ENCODE measurements at regions not wholly inside any gene's neighbourhood (a gene's known extent, or its start where the extent isn't known, plus 50 kb on each side); places are given as distances from the start of the nearest gene placed in this dataset.

DNA sequence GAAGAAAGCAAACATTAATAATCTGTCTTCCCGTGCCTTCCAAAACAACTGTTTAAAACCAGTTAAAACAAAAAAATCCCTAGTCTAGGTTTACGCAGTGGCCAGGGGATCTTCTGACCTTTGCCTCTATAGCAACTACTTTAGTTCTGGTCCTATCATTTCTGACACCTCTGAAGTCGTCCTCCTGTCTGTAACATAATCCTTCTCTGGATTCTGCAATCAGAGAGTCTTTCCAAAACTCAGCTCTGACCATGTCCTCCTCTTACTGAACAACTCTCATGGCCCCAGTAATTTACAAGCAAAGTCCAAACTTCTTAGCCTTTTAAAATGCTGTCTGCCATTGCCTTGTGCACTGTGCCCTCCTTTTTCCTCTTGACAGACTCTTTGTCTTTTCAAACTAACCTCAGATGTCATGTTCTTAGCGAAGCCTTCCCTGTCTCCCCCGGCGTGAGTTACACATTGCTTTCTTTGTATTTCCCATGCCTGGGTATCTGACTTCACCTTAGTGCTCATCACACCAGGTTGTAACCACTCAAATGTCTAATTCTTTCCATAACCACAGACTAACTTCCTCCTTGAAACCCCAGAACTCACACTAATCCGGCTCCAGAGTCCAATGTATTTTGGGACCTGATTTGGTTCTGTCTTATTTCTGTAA, 105.2 kb upstream of the BNIP2 start:
- H2AFZ ChIP-seq (ENCODE audit: low read depth, low read length): no peak overlapping the region
- no peaks in the 10 kb centered on the region for H3K79me2 ChIP-seq (ENCODE audit: insufficient read depth, low read length)
- Mint-ChIP-seq H3K4me3 (ENCODE audit: unreplicated experiment) (no peak overlapping the region), H3K27me3 (ENCODE audit: low read depth, unreplicated experiment) (peaks cover 3% of the 10 kb centered on the region), H3K36me3 (ENCODE audit: low read depth, unreplicated experiment) (no peaks in the 10 kb centered on the region), H3K27ac (ENCODE audit: unreplicated experiment) (no peak overlapping the region), H3K9me3 (ENCODE audit: unreplicated experiment) (peaks cover 2% of the 10 kb centered on the region), H3K4me1 (ENCODE audit: low read depth, unreplicated experiment) (peaks cover 8% of the 10 kb centered on the region)
- TF ChIP-seq, protein P1, sequence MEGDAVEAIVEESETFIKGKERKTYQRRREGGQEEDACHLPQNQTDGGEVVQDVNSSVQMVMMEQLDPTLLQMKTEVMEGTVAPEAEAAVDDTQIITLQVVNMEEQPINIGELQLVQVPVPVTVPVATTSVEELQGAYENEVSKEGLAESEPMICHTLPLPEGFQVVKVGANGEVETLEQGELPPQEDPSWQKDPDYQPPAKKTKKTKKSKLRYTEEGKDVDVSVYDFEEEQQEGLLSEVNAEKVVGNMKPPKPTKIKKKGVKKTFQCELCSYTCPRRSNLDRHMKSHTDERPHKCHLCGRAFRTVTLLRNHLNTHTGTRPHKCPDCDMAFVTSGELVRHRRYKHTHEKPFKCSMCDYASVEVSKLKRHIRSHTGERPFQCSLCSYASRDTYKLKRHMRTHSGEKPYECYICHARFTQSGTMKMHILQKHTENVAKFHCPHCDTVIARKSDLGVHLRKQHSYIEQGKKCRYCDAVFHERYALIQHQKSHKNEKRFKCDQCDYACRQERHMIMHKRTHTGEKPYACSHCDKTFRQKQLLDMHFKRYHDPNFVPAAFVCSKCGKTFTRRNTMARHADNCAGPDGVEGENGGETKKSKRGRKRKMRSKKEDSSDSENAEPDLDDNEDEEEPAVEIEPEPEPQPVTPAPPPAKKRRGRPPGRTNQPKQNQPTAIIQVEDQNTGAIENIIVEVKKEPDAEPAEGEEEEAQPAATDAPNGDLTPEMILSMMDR (IDR thresholded peaks at IDR 0.05; ENCODE audit: insufficient read depth, low read depth, low read length): no peak
- no peak for TF ChIP-seq EZH2 (IDR thresholded peaks at IDR 0.05; ENCODE audit: insufficient read depth, low read length)
- H3K4me2 ChIP-seq (ENCODE audit: low read length): no peak overlapping the region
- no peaks in the 10 kb centered on the region for H4K20me1 ChIP-seq (ENCODE audit: insufficient read depth, low read length)
- no peak overlapping the region for H3K9ac ChIP-seq (ENCODE audit: low read length)
- no peaks in the 10 kb centered on the region for H3K9me3 ChIP-seq (ENCODE audit: insufficient read depth, low read depth, low read length)
- no peak for FAIRE-seq
- no peak overlapping the region for H3K27ac ChIP-seq (ENCODE audit: low read depth, low read length)
- peaks cover 8% of the 10 kb centered on the region for H3K27me3 ChIP-seq (ENCODE audit: insufficient read depth, low read length)
- no peak for DNase-seq (ENCODE audit: low read depth)
- no peaks in the 10 kb centered on the region for H3K36me3 ChIP-seq (ENCODE audit: insufficient read depth, low read length)
- H3K4me3 ChIP-seq (ENCODE audit: insufficient read depth, low read depth, low read length): no peak overlapping the region
- no peaks in the 10 kb centered on the region for H3K4me1 ChIP-seq (ENCODE audit: insufficient read depth, low read length)

DNA sequence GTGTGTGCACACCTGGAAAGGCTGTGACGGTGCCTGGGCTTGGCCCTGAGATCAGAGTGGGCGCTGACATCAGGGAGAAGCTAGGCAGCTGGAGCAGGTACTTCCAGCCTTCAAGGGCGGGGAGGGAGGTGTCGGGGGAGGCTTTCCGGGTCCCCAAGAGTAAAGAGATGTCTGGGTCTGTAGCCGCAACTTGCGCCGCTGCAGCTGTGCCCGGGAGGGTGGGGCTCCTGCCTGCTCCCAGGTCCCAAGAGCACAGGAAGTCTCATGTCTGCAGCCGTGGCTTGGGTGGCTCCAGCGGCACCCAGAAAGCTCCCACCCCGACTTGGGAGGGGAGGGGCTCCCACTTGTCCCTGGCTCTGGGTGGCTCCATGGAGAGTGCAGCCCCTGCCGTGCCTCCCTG, 103.2 kb upstream of the BNIP2 start:
- no peak for FAIRE-seq
- H3K9me3 Mint-ChIP-seq (ENCODE audit: unreplicated experiment): peaks cover 2% of the 10 kb centered on the region

DNA sequence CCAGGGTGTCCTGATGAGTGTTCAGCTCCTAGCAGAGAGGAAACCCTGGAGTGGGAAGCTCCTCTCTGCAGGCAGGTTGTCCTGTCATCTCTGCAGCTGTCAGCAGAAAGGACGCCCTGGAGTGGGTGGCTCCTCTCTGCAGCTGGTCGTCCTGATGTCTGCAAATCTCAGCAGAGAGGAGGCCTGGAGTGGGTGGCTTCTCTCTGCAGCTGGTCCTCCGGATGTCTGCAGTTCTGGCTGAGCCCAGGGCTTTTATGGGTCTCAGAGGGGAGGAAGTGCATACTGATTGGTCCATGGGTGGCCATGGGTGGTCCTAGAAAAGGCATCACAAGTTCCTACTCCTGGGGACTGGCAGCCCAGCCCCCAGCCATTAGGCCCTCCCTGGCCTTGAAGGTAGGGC, 102.6 kb upstream of the BNIP2 start:
- no peak for TF ChIP-seq EZH2 (IDR thresholded peaks at IDR 0.05; ENCODE audit: insufficient read depth, low read length)

More for the DNA sequence above, 103.2 kb upstream of the BNIP2 start:
- Mint-ChIP-seq H3K36me3 (ENCODE audit: low read depth, unreplicated experiment) (no peaks in the 10 kb centered on the region), H3K4me1 (ENCODE audit: low read depth, unreplicated experiment) (peaks cover 8% of the 10 kb centered on the region), H3K4me3 (ENCODE audit: unreplicated experiment) (no peak overlapping the region), H3K27me3 (ENCODE audit: low read depth, unreplicated experiment) (peaks cover 3% of the 10 kb centered on the region), H3K27ac (ENCODE audit: unreplicated experiment) (no peak overlapping the region)
- Histone ChIP-seq H2AFZ (ENCODE audit: low read depth, low read length) (no peak overlapping the region), H3K27ac (ENCODE audit: low read depth, low read length) (no peak overlapping the region), H4K20me1 (ENCODE audit: insufficient read depth, low read length) (no peaks in the 10 kb centered on the region), H3K9ac (ENCODE audit: low read length) (no peak overlapping the region), H3K27me3 (ENCODE audit: insufficient read depth, low read length) (peaks cover 8% of the 10 kb centered on the region), H3K4me2 (ENCODE audit: low read length) (no peak overlapping the region), H3K4me3 (ENCODE audit: insufficient read depth, low read depth, low read length) (no peak overlapping the region), H3K9me3 (ENCODE audit: insufficient read depth, low read depth, low read length) (no peaks in the 10 kb centered on the region), H3K79me2 (ENCODE audit: insufficient read depth, low read length) (no peaks in the 10 kb centered on the region), H3K36me3 (ENCODE audit: insufficient read depth, low read length) (no peaks in the 10 kb centered on the region), H3K4me1 (ENCODE audit: insufficient read depth, low read length) (no peaks in the 10 kb centered on the region)
- no peak for DNase-seq (ENCODE audit: low read depth)
- TF ChIP-seq, protein P1 (IDR thresholded peaks at IDR 0.05; ENCODE audit: insufficient read depth, low read depth, low read length): no peak
- no peak for TF ChIP-seq EZH2 (IDR thresholded peaks at IDR 0.05; ENCODE audit: insufficient read depth, low read length)

More for the DNA sequence above, 102.6 kb upstream of the BNIP2 start:
- Histone ChIP-seq H3K27me3 (ENCODE audit: insufficient read depth, low read length) (peaks cover 8% of the 10 kb centered on the region), H2AFZ (ENCODE audit: low read depth, low read length) (no peak overlapping the region), H3K4me3 (ENCODE audit: insufficient read depth, low read depth, low read length) (no peak overlapping the region), H3K9me3 (ENCODE audit: insufficient read depth, low read depth, low read length) (no peaks in the 10 kb centered on the region), H3K4me2 (ENCODE audit: low read length) (no peak overlapping the region), H3K36me3 (ENCODE audit: insufficient read depth, low read length) (no peaks in the 10 kb centered on the region), H3K9ac (ENCODE audit: low read length) (no peak overlapping the region), H3K27ac (ENCODE audit: low read depth, low read length) (no peak overlapping the region), H3K4me1 (ENCODE audit: insufficient read depth, low read length) (no peaks in the 10 kb centered on the region), H3K79me2 (ENCODE audit: insufficient read depth, low read length) (no peaks in the 10 kb centered on the region), H4K20me1 (ENCODE audit: insufficient read depth, low read length) (no peaks in the 10 kb centered on the region)
- H3K27ac Mint-ChIP-seq (ENCODE audit: unreplicated experiment): no peak overlapping the region
- FAIRE-seq (no peak), DNase-seq (ENCODE audit: low read depth) (no peak)
- peaks cover 8% of the 10 kb centered on the region for H3K4me1 Mint-ChIP-seq (ENCODE audit: low read depth, unreplicated experiment)
- no peaks in the 10 kb centered on the region for H3K36me3 Mint-ChIP-seq (ENCODE audit: low read depth, unreplicated experiment)
- peaks cover 3% of the 10 kb centered on the region for H3K27me3 Mint-ChIP-seq (ENCODE audit: low read depth, unreplicated experiment)
- no peak overlapping the region for H3K4me3 Mint-ChIP-seq (ENCODE audit: unreplicated experiment)
- peaks cover 2% of the 10 kb centered on the region for H3K9me3 Mint-ChIP-seq (ENCODE audit: unreplicated experiment)
